Left lung (tissue), 4 donors: ENCODE measurements at regions not wholly inside any gene's neighbourhood (a gene's known extent, or its start where the extent isn't known, plus 50 kb on each side); places are given as distances from the start of the nearest gene placed in this dataset.

Experiments
- ATAC-seq: fragments of 200-7000 bp; cut with Tn5 transposase; one replicate; pipeline ENCODE4 v1.9.1; 2020; ENCODE audit warnings: moderate library complexity
- DNase-seq, 4 donors: peaks; one replicate each; pipeline ENCODE4 v3.0.0-alpha.2; 2013 to 2020
- H3K27ac ChIP-seq, 2 donors: fragments of 200-600 bp; sonication (generic) in 1 of 2; one replicate each; pipeline versions ENCODE4 v1.5.0 to v1.8.0; 2020 to 2021
- H3K27me3 ChIP-seq, 2 donors: fragments of 200-600 bp; sonication (generic) in 1 of 2; one replicate each; pipeline versions ENCODE4 v1.5.0 to v1.8.0; 2020 to 2021
- H3K36me3 ChIP-seq, 2 donors: fragments of 200-600 bp; sonication (generic) in 1 of 2; one replicate each; pipeline versions ENCODE4 v1.5.0 to v1.8.0; 2020 to 2021
- H3K4me1 ChIP-seq, 2 donors: fragments of 200-600 bp; one replicate each; pipeline ENCODE4 v1.8.0; 2021
- H3K4me3 ChIP-seq, 2 donors: fragments of 200-600 bp; sonication (generic) in 1 of 2; one replicate each; pipeline versions ENCODE4 v1.5.0 to v1.8.0; 2020 to 2021; ENCODE audit warnings: mild to moderate bottlenecking in 1 of 2
- H3K9me3 ChIP-seq, 2 donors: fragments of 200-600 bp; sonication (generic) in 1 of 2; one replicate each; pipeline versions ENCODE4 v1.5.0 to v1.8.0; 2020 to 2021
- CTCF ChIP-seq, 2 donors: fragments of 200-600 bp; sonication (generic) in 1 of 2; IDR thresholded peaks; one replicate each; pipeline versions ENCODE4 v1.5.0 to v1.8.0; 2021; ENCODE audit warnings: antibody characterized with exemption in 2 of 2
- intact Hi-C, 2 donors: fragments of 100-400 bp; cut with DNase I; formaldehyde crosslinking; loops; one replicate each; pipeline versions ENCODE4 v1.11.2 to v1.14.2; 2022
- donor health status: DM: no; HTN: yes; CAD: no.
- donor health status: DM: no; HTN: no; CAD: no.

DNA sequence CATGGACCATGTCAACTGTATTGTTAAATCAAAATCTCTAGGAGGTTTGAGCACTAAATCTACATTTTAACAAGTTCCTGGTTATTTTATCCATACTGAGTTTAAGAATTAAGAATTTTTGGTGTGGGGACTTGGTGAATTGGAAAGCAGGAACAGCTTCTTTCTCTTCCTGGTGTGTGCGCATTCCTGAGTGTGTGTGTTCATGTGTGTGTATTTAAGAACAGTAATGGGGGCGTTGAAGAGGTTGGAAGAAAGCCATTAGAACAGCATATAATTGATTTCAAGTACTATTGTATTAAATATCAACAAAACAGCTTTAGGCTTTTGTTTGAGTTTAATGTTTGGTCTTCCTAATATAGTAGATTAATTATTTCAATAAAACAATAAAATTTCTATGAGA is 801.3 kb upstream of the ID2 start:
- H3K36me3 ChIP-seq, result no peaks in the 10 kb centered on the region
- no peaks in the 10 kb centered on the region for H3K9me3 ChIP-seq
- TF ChIP-seq CTCF (IDR thresholded peaks at IDR 0.05), result no peak
- H3K27ac ChIP-seq, result no peak overlapping the region
- DNase-seq (no peak), ATAC-seq (no peak)
- no peak overlapping the region for H3K4me3 ChIP-seq
- H3K4me1 ChIP-seq, result no peaks in the 10 kb centered on the region
- intact Hi-C loops, result no loop called here
- H3K27me3 ChIP-seq, result no peaks in the 10 kb centered on the region

- no peaks in the 10 kb centered on the region for H3K9me3 ChIP-seq
- H3K27ac ChIP-seq, result no peak overlapping the region
- no peaks in the 10 kb centered on the region for H3K4me1 ChIP-seq
- no peak for DNase-seq
- H3K4me3 ChIP-seq, result no peak overlapping the region
- H3K36me3 ChIP-seq, result no peaks in the 10 kb centered on the region
- TF ChIP-seq CTCF (IDR thresholded peaks at IDR 0.05), result no peak
- ATAC-seq, result peak; percentile 21
- no peaks in the 10 kb centered on the region for H3K27me3 ChIP-seq
- intact Hi-C loops, result no loop called here
Observed at GRCh38 chr2:7881063-7881462, 800.8 kb upstream of the ID2 start.

DNA sequence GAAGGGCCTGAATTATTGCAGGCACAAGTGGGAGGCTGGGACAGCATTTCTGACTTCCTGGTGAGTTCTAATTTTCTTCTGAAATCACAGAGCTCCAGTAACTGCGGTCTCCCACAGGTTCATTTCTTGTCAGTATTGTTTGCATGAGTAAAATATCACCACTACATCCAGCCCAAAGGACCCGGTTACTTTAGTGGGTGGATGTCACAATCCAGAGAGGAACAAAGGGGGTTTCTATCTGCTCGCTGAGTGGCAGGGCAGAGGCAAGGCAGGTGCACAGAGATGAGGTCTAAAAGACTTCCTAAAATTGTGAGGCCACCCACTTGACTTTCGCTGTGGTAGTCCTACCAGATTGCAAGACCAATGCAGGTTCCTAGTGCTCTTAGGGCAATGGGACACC is 800.4 kb upstream of the ID2 start:
- no peaks in the 10 kb centered on the region for H3K36me3 ChIP-seq
- intact Hi-C loops, result no loop called here
- no peaks in the 10 kb centered on the region for H3K9me3 ChIP-seq
- no peak for TF ChIP-seq CTCF (IDR thresholded peaks at IDR 0.05)
- no peak overlapping the region for H3K27ac ChIP-seq
- H3K27me3 ChIP-seq, result no peaks in the 10 kb centered on the region
- H3K4me3 ChIP-seq, result no peak overlapping the region
- ATAC-seq (no peak), DNase-seq (no peak)
- H3K4me1 ChIP-seq, result no peaks in the 10 kb centered on the region

GRCh38 chr2:7882296-7882695 is 799.6 kb upstream of the ID2 start:
- Histone ChIP-seq H3K36me3 (no peaks in the 10 kb centered on the region), H3K9me3 (no peaks in the 10 kb centered on the region), H3K4me3 (no peak overlapping the region), H3K27ac (no peak overlapping the region), H3K27me3 (no peaks in the 10 kb centered on the region), H3K4me1 (no peaks in the 10 kb centered on the region)
- intact Hi-C loops, result no loop called here
- ATAC-seq (no peak), DNase-seq (no peak)
- TF ChIP-seq CTCF (IDR thresholded peaks at IDR 0.05), result no peak

DNA sequence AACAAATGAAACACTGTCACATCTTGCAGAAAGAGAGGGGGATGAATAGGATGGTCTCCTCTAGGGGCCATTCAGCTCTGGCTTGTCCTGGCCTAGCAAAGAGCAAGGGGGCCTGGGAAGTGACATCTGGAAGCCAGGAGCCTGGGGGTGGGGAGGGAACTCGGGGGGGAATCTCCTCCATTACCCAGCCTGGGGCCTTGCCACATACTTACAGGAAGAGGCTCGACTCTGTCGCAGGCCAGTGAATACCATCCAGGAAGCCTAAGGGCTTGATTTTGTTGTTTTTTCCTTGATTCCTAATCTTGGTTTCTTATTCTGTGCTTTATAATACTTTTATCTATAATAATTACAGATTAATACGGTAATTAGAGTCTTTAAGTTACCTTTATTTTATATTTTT is 797.5 kb upstream of the ID2 start:
- intact Hi-C loops, result no loop called here
- ATAC-seq, result no peak
- Histone ChIP-seq H3K36me3 (no peaks in the 10 kb centered on the region), H3K4me1 (no peaks in the 10 kb centered on the region), H3K4me3 (no peak overlapping the region), H3K27ac (no peak overlapping the region), H3K27me3 (no peaks in the 10 kb centered on the region), H3K9me3 (no peaks in the 10 kb centered on the region)
- no peak for TF ChIP-seq CTCF (IDR thresholded peaks at IDR 0.05)
- DNase-seq, result no peak
